RWPE1 (cell line): ENCODE measurements at regions not wholly inside any gene's neighbourhood (a gene's known extent, or its start where the extent isn't known, plus 50 kb on each side); places are given as distances from the start of the nearest gene placed in this dataset.
A peak's percentile ranks its signal among the peaks of the same experiment; 100 is the strongest.

Source experiments
- CTCF ChIA-PET: fragments of 350-600 bp; sonication (Branson Sonifier 250); formaldehyde crosslinking; extraction: SDS; loops from one replicate; lab custom pipeline; 2021; lab: Yijun Ruan, JAX
- POLR2A ChIA-PET: fragments of 400-600 bp; formaldehyde crosslinking; extraction: SDS; loops from one replicate; lab custom pipeline; 2020; ENCODE audit warnings: antibody characterized with exemption; ENCODE audit not compliant: low non-redundant PET; lab: Yijun Ruan, JAX
- DNase-seq: peaks from one replicate; pipeline ENCODE4 v3.0.0; 2012; ENCODE audit warnings: low spot score
- H3K27ac ChIP-seq: fragments of 450-650 bp; 2 replicates; pipeline ENCODE4 v1.5.1; 2017
- CTCF ChIP-seq: fragments of 450-650 bp; conservative IDR thresholded peaks from 2 replicates; pipeline ENCODE4 v1.5.1; 2017; ENCODE audit warnings: low read depth, mild to moderate bottlenecking

- H3K27ac ChIP-seq = no peak overlapping the region
- DNase-seq = peak; percentile 10
- peak; percentile 37 for TF ChIP-seq CTCF
- ChIA-PET POLR2A (no interaction called here), CTCF (interaction anchor here (0.7 kb wide), 1 partner anchor 423 kb away, joined by 4 read pairs; no protein-coding TSS in a partner anchor)
Observed at GRCh38 chr6:50655848-50656453, 57.4 kb upstream of the TFAP2D start.

GRCh38 chr6:50657513-50657912 lies 55.8 kb upstream of the TFAP2D start:
- H3K27ac ChIP-seq = no peak overlapping the region
- no peak for DNase-seq
- ChIA-PET CTCF (no interaction called here), POLR2A (no interaction called here)
- no peak for TF ChIP-seq CTCF

- H3K27ac ChIP-seq = no peak overlapping the region
- DNase-seq = no peak
- ChIA-PET CTCF (no interaction called here), POLR2A (no interaction called here)
- no peak for TF ChIP-seq CTCF
Observed at GRCh38 chr6:50658561-50658960, 54.8 kb upstream of the TFAP2D start.

- ChIA-PET POLR2A (no interaction called here), CTCF (no interaction called here)
- H3K27ac ChIP-seq = no peak overlapping the region
- no peak for TF ChIP-seq CTCF
- no peak for DNase-seq
Observed at GRCh38 chr6:50661636-50662035, 51.7 kb upstream of the TFAP2D start.
